22Rv1 (cell line): ENCODE measurements at regions not wholly inside any gene's neighbourhood (a gene's known extent, or its start where the extent isn't known, plus 50 kb on each side); places are given as distances from the start of the nearest gene placed in this dataset.

Experiments
- ZFX ChIP-seq: fragments of 450-650 bp; IDR thresholded peaks from 2 replicates; pipeline ENCODE4 v1.6.1; 2017; ENCODE audit warnings: antibody characterized with exemption, borderline replicate concordance
- TF ChIP-seq, protein P1 (sequence below): fragments of 450-650 bp; IDR thresholded peaks from 2 replicates; pipeline ENCODE4 v1.5.1; 2017; ENCODE audit warnings: mild to moderate bottlenecking

DNA sequence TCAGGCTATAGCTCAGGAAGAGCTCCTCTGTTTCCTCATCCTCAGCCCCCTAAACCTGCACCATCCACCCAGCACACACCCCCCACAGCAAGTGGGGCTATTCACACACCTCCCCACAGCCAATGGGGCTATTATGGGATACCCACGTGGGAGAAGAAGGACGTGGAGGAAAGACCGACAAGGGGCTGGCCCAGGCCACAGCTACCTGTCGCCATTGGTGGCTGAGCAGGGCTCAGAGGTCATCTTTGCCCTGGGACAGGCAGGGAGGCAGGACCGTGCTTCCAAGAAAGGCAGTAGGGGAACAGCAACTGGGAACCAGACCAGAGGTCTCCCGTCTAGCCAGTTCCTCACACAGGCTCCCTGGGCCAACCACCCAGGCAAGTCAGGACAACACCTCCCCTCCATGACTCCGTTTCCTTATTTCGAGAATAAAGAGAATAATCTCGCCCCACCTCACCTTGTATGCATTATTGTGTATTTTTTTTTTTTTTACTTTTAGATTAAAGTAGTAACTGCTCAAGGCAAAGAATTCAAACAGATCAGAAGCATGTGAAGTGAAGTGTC, 92.3 kb upstream of the TARDBP start:
- TF ChIP-seq, protein P1, sequence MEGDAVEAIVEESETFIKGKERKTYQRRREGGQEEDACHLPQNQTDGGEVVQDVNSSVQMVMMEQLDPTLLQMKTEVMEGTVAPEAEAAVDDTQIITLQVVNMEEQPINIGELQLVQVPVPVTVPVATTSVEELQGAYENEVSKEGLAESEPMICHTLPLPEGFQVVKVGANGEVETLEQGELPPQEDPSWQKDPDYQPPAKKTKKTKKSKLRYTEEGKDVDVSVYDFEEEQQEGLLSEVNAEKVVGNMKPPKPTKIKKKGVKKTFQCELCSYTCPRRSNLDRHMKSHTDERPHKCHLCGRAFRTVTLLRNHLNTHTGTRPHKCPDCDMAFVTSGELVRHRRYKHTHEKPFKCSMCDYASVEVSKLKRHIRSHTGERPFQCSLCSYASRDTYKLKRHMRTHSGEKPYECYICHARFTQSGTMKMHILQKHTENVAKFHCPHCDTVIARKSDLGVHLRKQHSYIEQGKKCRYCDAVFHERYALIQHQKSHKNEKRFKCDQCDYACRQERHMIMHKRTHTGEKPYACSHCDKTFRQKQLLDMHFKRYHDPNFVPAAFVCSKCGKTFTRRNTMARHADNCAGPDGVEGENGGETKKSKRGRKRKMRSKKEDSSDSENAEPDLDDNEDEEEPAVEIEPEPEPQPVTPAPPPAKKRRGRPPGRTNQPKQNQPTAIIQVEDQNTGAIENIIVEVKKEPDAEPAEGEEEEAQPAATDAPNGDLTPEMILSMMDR = no peak
- no peak for TF ChIP-seq ZFX
